ENCODE measurements at regions not wholly inside any gene's neighbourhood (a gene's known extent, or its start where the extent isn't known, plus 50 kb on each side); places are given as distances from the start of the nearest gene placed in this dataset.

DNA sequence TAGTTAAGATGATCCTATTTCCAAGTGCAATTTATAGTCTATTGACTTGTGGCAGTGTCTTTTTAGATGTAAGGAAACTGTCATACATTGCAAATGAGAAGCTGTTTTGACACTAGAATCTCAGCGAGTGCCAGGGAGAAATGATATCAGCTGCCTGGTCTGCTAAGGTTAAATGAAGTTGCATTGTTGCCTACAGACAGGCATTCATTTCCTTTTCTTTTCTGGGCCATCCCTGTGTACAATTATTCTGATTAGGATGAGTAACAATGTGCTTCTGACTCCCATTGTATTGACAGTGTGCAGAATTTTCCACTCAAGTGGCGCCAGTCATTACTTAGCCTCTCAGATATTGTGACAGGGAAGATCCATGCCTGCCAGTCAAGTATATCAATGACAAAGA, 231.2 kb downstream of the GPAT3 start:
- in situ Hi-C loops (cut with MboI): no loop called here
- Histone ChIP-seq H3K4me2 (ENCODE audit: insufficient read depth, low read length) (no peak overlapping the region), H3K9ac (ENCODE audit: insufficient read depth in 1 of 2, low read depth in 2 of 2, low read length in 2 of 2) (no peak overlapping the region), H3K4me1 (replicated peaks in 1 of 2; ENCODE audit: control insufficient read depth in 2 of 2, insufficient read depth in 2 of 2, low read length in 2 of 2) (no peaks in the 10 kb centered on the region), H3K9me3 (replicated peaks; ENCODE audit: control insufficient read depth, insufficient read depth, low read depth, low read length) (no peaks in the 10 kb centered on the region), H3K27me3 (ENCODE audit: control insufficient read depth in 2 of 2, insufficient read depth in 2 of 2, low read length in 2 of 2) (no peaks in the 10 kb centered on the region), H3K4me3 (no peak overlapping the region), H3K79me2 (ENCODE audit: control insufficient read depth, insufficient read depth, low read length) (no peaks in the 10 kb centered on the region), H4K20me1 (replicated peaks; ENCODE audit: control insufficient read depth, insufficient read depth, low read length) (no peaks in the 10 kb centered on the region), H3K36me3 (ENCODE audit: control insufficient read depth, insufficient read depth, low read length) (no peaks in the 10 kb centered on the region), H3K27ac (ENCODE audit: extremely low read depth, low read depth, low read length) (no peak overlapping the region), H3K9me1 (ENCODE audit: control insufficient read depth, insufficient read depth, low read length) (no peaks in the 10 kb centered on the region), H2AFZ (ENCODE audit: low read depth, low read length) (no peak overlapping the region)
- TF ChIP-seq NCOA2 (IDR thresholded peaks at IDR 0.05; ENCODE audit: partially characterized antibody in 2 of 2) (no peak), FOS (IDR thresholded peaks at IDR 0.05; ENCODE audit: extremely low read depth, insufficient read length) (no peak), HLTF (IDR thresholded peaks at IDR 0.05) (no peak), EHMT2 (IDR thresholded peaks at IDR 0.05) (no peak), SRSF9 (IDR thresholded peaks at IDR 0.05; ENCODE audit: borderline replicate concordance, low read depth, low read length) (no peak), FOXJ2 (tag; IDR thresholded peaks at IDR 0.05) (no peak), ETV5 (CRISPR knock-in tag; IDR thresholded peaks at IDR 0.05; ENCODE audit: low read depth) (no peak), BCL6 (CRISPR knock-in tag; IDR thresholded peaks at IDR 0.05) (no peak)
- TF ChIP-seq, protein P1, sequence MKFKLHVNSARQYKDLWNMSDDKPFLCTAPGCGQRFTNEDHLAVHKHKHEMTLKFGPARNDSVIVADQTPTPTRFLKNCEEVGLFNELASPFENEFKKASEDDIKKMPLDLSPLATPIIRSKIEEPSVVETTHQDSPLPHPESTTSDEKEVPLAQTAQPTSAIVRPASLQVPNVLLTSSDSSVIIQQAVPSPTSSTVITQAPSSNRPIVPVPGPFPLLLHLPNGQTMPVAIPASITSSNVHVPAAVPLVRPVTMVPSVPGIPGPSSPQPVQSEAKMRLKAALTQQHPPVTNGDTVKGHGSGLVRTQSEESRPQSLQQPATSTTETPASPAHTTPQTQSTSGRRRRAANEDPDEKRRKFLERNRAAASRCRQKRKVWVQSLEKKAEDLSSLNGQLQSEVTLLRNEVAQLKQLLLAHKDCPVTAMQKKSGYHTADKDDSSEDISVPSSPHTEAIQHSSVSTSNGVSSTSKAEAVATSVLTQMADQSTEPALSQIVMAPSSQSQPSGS (CRISPR knock-in tag; IDR thresholded peaks at IDR 0.05): no peak
- no peak for FAIRE-seq
- no peak for DNase-seq (ENCODE audit: extremely low read depth in 1 of 4, low spot score in 3 of 4)
- BruUV-seq (replicated peaks): no TSS peak
- ChIA-PET POLR2A (interaction anchor here (1.0 kb wide), 1 partner anchor 9 kb away, joined by 3 read pairs; no protein-coding TSS in a partner anchor), CTCF (ENCODE audit: low intra/inter-chr PET ratio) (no interaction called here)
- WGBS (ENCODE audit: insufficient coverage, low coverage, missing lambda C conversion rate): 13% methylated on average over 2 of the region's 2 CpGs
- intact Hi-C loops (cut with micrococcal nuclease): no loop called here
- no peak for ATAC-seq

Data from K562 (cell line).